ENCODE measurements at regions not wholly inside any gene's neighbourhood (a gene's known extent, or its start where the extent isn't known, plus 50 kb on each side); places are given as distances from the start of the nearest gene placed in this dataset.

- DNase-seq (ENCODE audit: low spot score in 2 of 2), result no peak
- no peak overlapping the region for H3K27ac Mint-ChIP-seq
- H3K4me1 Mint-ChIP-seq, result no peaks in the 10 kb centered on the region
- no peak overlapping the region for H3K4me3 Mint-ChIP-seq
- no peaks in the 10 kb centered on the region for H3K36me3 Mint-ChIP-seq
- no peak for ATAC-seq
- peaks cover 6% of the 10 kb centered on the region for H3K9me3 Mint-ChIP-seq
Measured at GRCh38 chr15:98228846-98229245, 268.3 kb downstream of the ARRDC4 start.

- DNase-seq (ENCODE audit: low spot score in 2 of 2) (no peak), ATAC-seq (no peak)
- no peaks in the 10 kb centered on the region for H3K4me1 Mint-ChIP-seq
- H3K36me3 Mint-ChIP-seq, result no peaks in the 10 kb centered on the region
- H3K9me3 Mint-ChIP-seq, result peaks cover 8% of the 10 kb centered on the region
- no peak overlapping the region for H3K27ac Mint-ChIP-seq
- no peak overlapping the region for H3K4me3 Mint-ChIP-seq
Measured at GRCh38 chr15:98230975-98231374, 270.5 kb downstream of the ARRDC4 start.

- peaks cover 8% of the 10 kb centered on the region for H3K9me3 Mint-ChIP-seq
- no peak overlapping the region for H3K4me3 Mint-ChIP-seq
- H3K27ac Mint-ChIP-seq, result no peak overlapping the region
- ATAC-seq, result no peak
- no peaks in the 10 kb centered on the region for H3K36me3 Mint-ChIP-seq
- H3K4me1 Mint-ChIP-seq, result no peaks in the 10 kb centered on the region
- no peak for DNase-seq (ENCODE audit: low spot score in 2 of 2)
Measured at GRCh38 chr15:98231696-98232440, 271.4 kb downstream of the ARRDC4 start.

- no peak overlapping the region for H3K4me3 Mint-ChIP-seq
- no peaks in the 10 kb centered on the region for H3K4me1 Mint-ChIP-seq
- H3K27ac Mint-ChIP-seq, result no peak overlapping the region
- ATAC-seq (no peak), DNase-seq (ENCODE audit: low spot score in 2 of 2) (no peak)
- no peaks in the 10 kb centered on the region for H3K36me3 Mint-ChIP-seq
- H3K9me3 Mint-ChIP-seq, result peaks cover 8% of the 10 kb centered on the region
Measured at GRCh38 chr15:98232761-98233160, 272.3 kb downstream of the ARRDC4 start.

GRCh38 chr15:98233873-98234272, 273.4 kb downstream of the ARRDC4 start:
- H3K36me3 Mint-ChIP-seq, result no peaks in the 10 kb centered on the region
- no peak overlapping the region for H3K4me3 Mint-ChIP-seq
- H3K9me3 Mint-ChIP-seq, result peaks cover 8% of the 10 kb centered on the region
- no peaks in the 10 kb centered on the region for H3K4me1 Mint-ChIP-seq
- no peak for DNase-seq (ENCODE audit: low spot score in 2 of 2)
- ATAC-seq, result no peak
- H3K27ac Mint-ChIP-seq, result no peak overlapping the region

GRCh38 chr15:98240303-98240702, 279.8 kb downstream of the ARRDC4 start:
- no peak overlapping the region for H3K27ac Mint-ChIP-seq
- DNase-seq (ENCODE audit: low spot score in 2 of 2), result no peak
- no peaks in the 10 kb centered on the region for H3K36me3 Mint-ChIP-seq
- ATAC-seq, result no peak
- no peaks in the 10 kb centered on the region for H3K9me3 Mint-ChIP-seq
- H3K4me3 Mint-ChIP-seq, result no peak overlapping the region
- no peaks in the 10 kb centered on the region for H3K4me1 Mint-ChIP-seq

GRCh38 chr15:98241032-98241554, 280.6 kb downstream of the ARRDC4 start:
- no peaks in the 10 kb centered on the region for H3K4me1 Mint-ChIP-seq
- H3K27ac Mint-ChIP-seq, result no peak overlapping the region
- no peak overlapping the region for H3K4me3 Mint-ChIP-seq
- DNase-seq (ENCODE audit: low spot score in 2 of 2) (no peak), ATAC-seq (no peak)
- no peaks in the 10 kb centered on the region for H3K9me3 Mint-ChIP-seq
- H3K36me3 Mint-ChIP-seq, result no peaks in the 10 kb centered on the region

GRCh38 chr15:98257290-98257689, 296.8 kb downstream of the ARRDC4 start:
- ATAC-seq, result no peak
- no peaks in the 10 kb centered on the region for H3K36me3 Mint-ChIP-seq
- H3K4me1 Mint-ChIP-seq, result no peaks in the 10 kb centered on the region
- no peak for DNase-seq (ENCODE audit: low spot score in 2 of 2)
- no peak overlapping the region for H3K27ac Mint-ChIP-seq
- H3K9me3 Mint-ChIP-seq, result peaks cover 8% of the 10 kb centered on the region
- H3K4me3 Mint-ChIP-seq, result no peak overlapping the region

- ATAC-seq (no peak), DNase-seq (ENCODE audit: low spot score in 2 of 2) (no peak)
- Mint-ChIP-seq H3K4me3 (no peak overlapping the region), H3K36me3 (no peaks in the 10 kb centered on the region), H3K4me1 (no peaks in the 10 kb centered on the region), H3K27ac (no peak overlapping the region), H3K9me3 (peaks cover 8% of the 10 kb centered on the region)
Measured at GRCh38 chr15:98263787-98264186, 303.3 kb downstream of the ARRDC4 start.

GRCh38 chr15:98266295-98266694, 305.8 kb downstream of the ARRDC4 start:
- Mint-ChIP-seq H3K36me3 (no peaks in the 10 kb centered on the region), H3K27ac (no peak overlapping the region), H3K4me1 (no peaks in the 10 kb centered on the region), H3K4me3 (no peak overlapping the region), H3K9me3 (peaks cover 8% of the 10 kb centered on the region)
- ATAC-seq (peak; percentile 19), DNase-seq (ENCODE audit: low spot score in 2 of 2) (no peak)

GRCh38 chr15:98268163-98268562, 307.7 kb downstream of the ARRDC4 start:
- no peak for DNase-seq (ENCODE audit: low spot score in 2 of 2)
- no peak for ATAC-seq
- no peaks in the 10 kb centered on the region for H3K36me3 Mint-ChIP-seq
- H3K4me1 Mint-ChIP-seq, result no peaks in the 10 kb centered on the region
- H3K4me3 Mint-ChIP-seq, result no peak overlapping the region
- peaks cover 5% of the 10 kb centered on the region for H3K9me3 Mint-ChIP-seq
- no peak overlapping the region for H3K27ac Mint-ChIP-seq

- no peak overlapping the region for H3K4me3 Mint-ChIP-seq
- DNase-seq (ENCODE audit: low spot score in 2 of 2) (no peak), ATAC-seq (no peak)
- H3K36me3 Mint-ChIP-seq, result no peaks in the 10 kb centered on the region
- H3K27ac Mint-ChIP-seq, result no peak overlapping the region
- peaks cover 5% of the 10 kb centered on the region for H3K9me3 Mint-ChIP-seq
- H3K4me1 Mint-ChIP-seq, result no peaks in the 10 kb centered on the region
Measured at GRCh38 chr15:98272625-98273024, 312.1 kb downstream of the ARRDC4 start.

- H3K9me3 Mint-ChIP-seq, result peaks cover 5% of the 10 kb centered on the region
- H3K4me3 Mint-ChIP-seq, result no peak overlapping the region
- H3K4me1 Mint-ChIP-seq, result no peaks in the 10 kb centered on the region
- ATAC-seq (no peak), DNase-seq (ENCODE audit: low spot score in 2 of 2) (no peak)
- no peaks in the 10 kb centered on the region for H3K36me3 Mint-ChIP-seq
- H3K27ac Mint-ChIP-seq, result no peak overlapping the region
Measured at GRCh38 chr15:98276018-98276417, 315.5 kb downstream of the ARRDC4 start.

- no peak for DNase-seq (ENCODE audit: low spot score in 2 of 2)
- Mint-ChIP-seq H3K4me3 (no peak overlapping the region), H3K36me3 (no peaks in the 10 kb centered on the region), H3K4me1 (no peaks in the 10 kb centered on the region), H3K27ac (no peak overlapping the region), H3K9me3 (peaks cover 5% of the 10 kb centered on the region)
- no peak for ATAC-seq
Measured at GRCh38 chr15:98277602-98278001, 317.1 kb downstream of the ARRDC4 start.

GRCh38 chr15:98280284-98280975, 319.9 kb downstream of the ARRDC4 start:
- no peaks in the 10 kb centered on the region for H3K36me3 Mint-ChIP-seq
- DNase-seq (ENCODE audit: low spot score in 2 of 2), result no peak
- no peak overlapping the region for H3K27ac Mint-ChIP-seq
- no peak overlapping the region for H3K4me3 Mint-ChIP-seq
- H3K4me1 Mint-ChIP-seq, result no peaks in the 10 kb centered on the region
- H3K9me3 Mint-ChIP-seq, result peaks cover 5% of the 10 kb centered on the region
- no peak for ATAC-seq

GRCh38 chr15:98281130-98281529, 320.6 kb downstream of the ARRDC4 start:
- ATAC-seq (no peak), DNase-seq (ENCODE audit: low spot score in 2 of 2) (no peak)
- Mint-ChIP-seq H3K27ac (no peak overlapping the region), H3K36me3 (no peaks in the 10 kb centered on the region), H3K4me1 (no peaks in the 10 kb centered on the region), H3K4me3 (no peak overlapping the region), H3K9me3 (peaks cover 5% of the 10 kb centered on the region)

Data from stimulated activated effector memory CD8-positive, alpha-beta T cell treated with anti-CD3 and anti-CD28 coated beads, Interleukin-12 subunit alpha, Interleukin-12 subunit beta, amount 100 ng/mL, for 72 hours (primary cell).